Left ventricle myocardium inferior (tissue), 1 donor: ENCODE measurements at regions not wholly inside any gene's neighbourhood (a gene's known extent, or its start where the extent isn't known, plus 50 kb on each side); places are given as distances from the start of the nearest gene placed in this dataset.

ENCODE experiments used
- DNase-seq: peaks from one replicate; pipeline ENCODE4 v3.0.0-alpha.2; 2020
- H3K27ac ChIP-seq: fragments of 200-600 bp; replicated peaks from 2 replicates; pipeline ENCODE4 v1.8.0; 2021
- H3K27me3 ChIP-seq: fragments of 200-600 bp; 2 replicates; pipeline ENCODE4 v1.8.0; 2021; ENCODE audit warnings: low read depth
- H3K36me3 ChIP-seq: fragments of 200-600 bp; 2 replicates; pipeline ENCODE4 v1.8.0; 2021
- H3K4me1 ChIP-seq: fragments of 200-600 bp; 2 replicates; pipeline ENCODE4 v1.8.0; 2021
- H3K4me3 ChIP-seq: fragments of 200-600 bp; 2 replicates; pipeline ENCODE4 v1.8.0; 2021; ENCODE audit warnings: mild to moderate bottlenecking, moderate library complexity
- H3K9me3 ChIP-seq: fragments of 200-600 bp; replicated peaks from 2 replicates; pipeline ENCODE4 v1.8.0; 2021
- CTCF ChIP-seq: fragments of 200-600 bp; IDR thresholded peaks from 2 replicates; pipeline ENCODE4 v1.8.0; 2021; ENCODE audit warnings: antibody characterized with exemption, mild to moderate bottlenecking, borderline replicate concordance
- intact Hi-C: fragments of 100-400 bp; cut with micrococcal nuclease; formaldehyde crosslinking; loops from one replicate; pipeline ENCODE4 v1.11.0; 2022
- donor health status: DM: no; HTN: yes; CAD: no; lungs with severe emphysema.

- DNase-seq: no peak
- H3K27ac ChIP-seq: no peak overlapping the region
- H3K4me1 ChIP-seq: peaks cover 7% of the 10 kb centered on the region
- H3K9me3 ChIP-seq: peaks cover 22% of the 10 kb centered on the region
- no peaks in the 10 kb centered on the region for H3K27me3 ChIP-seq
- no peak overlapping the region for H3K4me3 ChIP-seq
- H3K36me3 ChIP-seq: no peaks in the 10 kb centered on the region
- intact Hi-C loops: no loop called here
- TF ChIP-seq CTCF: no peak
Observed at GRCh38 chr9:14389657-14390056, 75.7 kb upstream of the NFIB start.

GRCh38 chr9:14389146-14389545, 75.2 kb upstream of the NFIB start:
- Histone ChIP-seq H3K4me1 (peaks cover 7% of the 10 kb centered on the region), H3K36me3 (no peaks in the 10 kb centered on the region), H3K9me3 (peaks cover 22% of the 10 kb centered on the region), H3K27me3 (no peaks in the 10 kb centered on the region), H3K4me3 (no peak overlapping the region), H3K27ac (no peak overlapping the region)
- DNase-seq: no peak
- intact Hi-C loops: no loop called here
- no peak for TF ChIP-seq CTCF

- H3K4me3 ChIP-seq: no peak overlapping the region
- H3K27ac ChIP-seq: no peak overlapping the region
- intact Hi-C loops: no loop called here
- peaks cover 13% of the 10 kb centered on the region for H3K4me1 ChIP-seq
- H3K36me3 ChIP-seq: no peaks in the 10 kb centered on the region
- no peak for DNase-seq
- H3K27me3 ChIP-seq: no peaks in the 10 kb centered on the region
- H3K9me3 ChIP-seq: no peaks in the 10 kb centered on the region
- TF ChIP-seq CTCF: no peak
Observed at GRCh38 chr9:14383773-14384172, 69.8 kb upstream of the NFIB start.

GRCh38 chr9:14383294-14383693, 69.4 kb upstream of the NFIB start:
- no peak for DNase-seq
- TF ChIP-seq CTCF: no peak
- intact Hi-C loops: no loop called here
- H3K27ac ChIP-seq: no peak overlapping the region
- H3K4me3 ChIP-seq: no peak overlapping the region
- no peaks in the 10 kb centered on the region for H3K9me3 ChIP-seq
- H3K4me1 ChIP-seq: peaks cover 13% of the 10 kb centered on the region
- H3K36me3 ChIP-seq: no peaks in the 10 kb centered on the region
- no peaks in the 10 kb centered on the region for H3K27me3 ChIP-seq

GRCh38 chr9:14380061-14380836, 66.3 kb upstream of the NFIB start:
- Histone ChIP-seq H3K27me3 (no peaks in the 10 kb centered on the region), H3K36me3 (no peaks in the 10 kb centered on the region), H3K4me1 (peaks cover 13% of the 10 kb centered on the region), H3K4me3 (no peak overlapping the region), H3K27ac (no peak overlapping the region), H3K9me3 (peaks cover 6% of the 10 kb centered on the region)
- TF ChIP-seq CTCF: no peak
- DNase-seq: no peak
- intact Hi-C loops: no loop called here
